ENCODE measurements at regions not wholly inside any gene's neighbourhood (a gene's known extent, or its start where the extent isn't known, plus 50 kb on each side); places are given as distances from the start of the nearest gene placed in this dataset.

GRCh38 chr5:114702136-114702535 is 340.3 kb downstream of the KCNN2 start:
- TF ChIP-seq CTCF (IDR thresholded peaks at IDR 0.05) (no peak), POLR2A (IDR thresholded peaks at IDR 0.05) (no peak)

Measured in breast epithelium (tissue), 3 donors.